Esophagus squamous epithelium (tissue), 4 donors: ENCODE measurements at regions not wholly inside any gene's neighbourhood (a gene's known extent, or its start where the extent isn't known, plus 50 kb on each side); places are given as distances from the start of the nearest gene placed in this dataset.

ENCODE experiments used
- POLR2A ChIP-seq, 4 donors: fragments of 450-650 bp; IDR thresholded peaks; one replicate each; pipeline ENCODE4 v1.6.1; 2017; ENCODE audit warnings: antibody characterized with exemption in 4 of 4, mild to moderate bottlenecking in 4 of 4, moderate library complexity in 3 of 4
- TF ChIP-seq, protein P1 (sequence below), 6 experiments: fragments of 450-650 bp in 4 of 6; fragments of 200-600 bp in 2 of 6; sonication (generic) in 2 of 6; IDR thresholded peaks; one replicate each; pipeline ENCODE4 v1.5.1; 2016 to 2019; ENCODE audit warnings: antibody characterized with exemption in 6 of 6, mild to moderate bottlenecking in 4 of 6, moderate library complexity in 4 of 6

DNA sequence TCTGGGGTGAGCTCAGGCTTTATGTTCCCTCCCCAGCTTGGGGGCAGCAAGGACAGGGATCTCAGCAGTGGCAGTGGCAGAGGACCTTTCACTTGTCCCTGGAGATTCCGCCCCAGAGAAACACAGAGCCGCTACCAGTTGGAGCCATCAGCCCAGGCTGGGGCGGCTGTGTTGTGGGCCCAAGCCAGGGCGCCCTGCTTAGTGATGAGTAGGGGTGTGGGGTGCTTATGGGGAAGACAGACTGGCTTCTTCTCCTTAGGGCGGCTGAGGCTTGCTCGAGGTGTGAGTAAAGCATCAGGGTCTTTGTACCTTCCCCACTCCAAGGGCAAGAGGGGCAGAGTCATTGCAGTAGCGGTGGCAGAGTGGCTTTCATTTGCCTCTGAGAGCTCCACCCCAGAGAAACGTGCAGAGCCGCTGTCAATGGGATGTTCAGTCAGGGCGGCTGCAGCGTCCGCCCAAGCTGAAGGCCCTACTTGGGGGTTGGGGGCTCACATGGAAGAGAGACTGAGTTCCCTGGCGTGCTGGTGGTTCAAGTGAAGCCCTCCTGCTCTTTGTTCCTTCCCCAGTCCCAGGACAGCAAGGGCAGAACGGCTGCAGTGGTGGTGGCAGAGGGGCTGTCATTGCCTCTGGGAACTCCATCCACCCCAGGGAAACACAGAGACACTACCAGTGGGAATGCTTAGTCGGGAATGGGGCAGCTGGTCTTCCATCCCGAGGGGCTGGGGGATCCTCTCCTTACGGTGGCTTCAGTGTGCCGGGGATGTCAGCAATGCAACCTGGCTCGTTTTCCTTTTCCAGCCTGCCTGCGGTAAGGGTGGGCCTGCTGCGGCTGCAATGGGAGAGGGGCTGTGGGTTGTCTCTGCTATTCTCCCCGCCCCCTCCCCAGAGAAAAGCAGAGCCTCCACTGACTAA, 2142.5 kb upstream of the TENM3 start:
- TF ChIP-seq, protein P1, sequence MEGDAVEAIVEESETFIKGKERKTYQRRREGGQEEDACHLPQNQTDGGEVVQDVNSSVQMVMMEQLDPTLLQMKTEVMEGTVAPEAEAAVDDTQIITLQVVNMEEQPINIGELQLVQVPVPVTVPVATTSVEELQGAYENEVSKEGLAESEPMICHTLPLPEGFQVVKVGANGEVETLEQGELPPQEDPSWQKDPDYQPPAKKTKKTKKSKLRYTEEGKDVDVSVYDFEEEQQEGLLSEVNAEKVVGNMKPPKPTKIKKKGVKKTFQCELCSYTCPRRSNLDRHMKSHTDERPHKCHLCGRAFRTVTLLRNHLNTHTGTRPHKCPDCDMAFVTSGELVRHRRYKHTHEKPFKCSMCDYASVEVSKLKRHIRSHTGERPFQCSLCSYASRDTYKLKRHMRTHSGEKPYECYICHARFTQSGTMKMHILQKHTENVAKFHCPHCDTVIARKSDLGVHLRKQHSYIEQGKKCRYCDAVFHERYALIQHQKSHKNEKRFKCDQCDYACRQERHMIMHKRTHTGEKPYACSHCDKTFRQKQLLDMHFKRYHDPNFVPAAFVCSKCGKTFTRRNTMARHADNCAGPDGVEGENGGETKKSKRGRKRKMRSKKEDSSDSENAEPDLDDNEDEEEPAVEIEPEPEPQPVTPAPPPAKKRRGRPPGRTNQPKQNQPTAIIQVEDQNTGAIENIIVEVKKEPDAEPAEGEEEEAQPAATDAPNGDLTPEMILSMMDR (IDR thresholded peaks at IDR 0.05), result no peak
- no peak for TF ChIP-seq POLR2A (IDR thresholded peaks at IDR 0.05)
